OCI-LY1 (cell line): ENCODE measurements at regions not wholly inside any gene's neighbourhood (a gene's known extent, or its start where the extent isn't known, plus 50 kb on each side); places are given as distances from the start of the nearest gene placed in this dataset.

Experiments
- H2AFZ ChIP-seq: fragments of 200-600 bp; sonication (generic), shearing (Covaris generic); 2 replicates; pipeline ENCODE4 v1.6.0; 2014; ENCODE audit warnings: antibody characterized with exemption, mild to moderate bottlenecking, low read length
- H3F3A ChIP-seq: fragments of 200-600 bp; sonication (generic), shearing (Covaris generic); 2 replicates; pipeline ENCODE4 v1.6.0; 2014; ENCODE audit warnings: mild to moderate bottlenecking, antibody characterized with exemption, low read length, moderate library complexity; ENCODE audit not compliant: insufficient read depth
- H3K27ac ChIP-seq: fragments of 200-600 bp; sonication (generic); 2 replicates; pipeline ENCODE4 v1.5.1; 2014; ENCODE audit warnings: low read length, mixed run types, mild to moderate bottlenecking, low read depth; ENCODE audit not compliant: poor library complexity, severe bottlenecking
- H3K27me3 ChIP-seq: fragments of 200-600 bp; sonication (generic); 2 replicates; pipeline ENCODE4 v1.6.0; 2014; ENCODE audit warnings: antibody characterized with exemption, mild to moderate bottlenecking, low read length, moderate library complexity; ENCODE audit not compliant: insufficient read depth
- H3K36me3 ChIP-seq: fragments of 200-600 bp; sonication (generic); 2 replicates; pipeline ENCODE4 v1.6.1; 2014; ENCODE audit warnings: mild to moderate bottlenecking, antibody characterized with exemption, low read length, moderate library complexity, mixed read lengths; ENCODE audit not compliant: insufficient read depth
- H3K4me1 ChIP-seq: fragments of 200-600 bp; sonication (generic); 2 replicates; pipeline ENCODE4 v1.5.1; 2014; ENCODE audit warnings: mild to moderate bottlenecking, low read length, moderate library complexity; ENCODE audit not compliant: insufficient read depth, severe bottlenecking
- H3K4me2 ChIP-seq: fragments of 200-600 bp; sonication (generic), shearing (Covaris generic); 2 replicates; pipeline ENCODE4 v1.6.1; 2014; ENCODE audit warnings: low read length
- H3K4me3 ChIP-seq: fragments of 200-600 bp; sonication (generic); 2 replicates; pipeline ENCODE4 v1.5.1; 2014; ENCODE audit warnings: low read length, low read depth, mild to moderate bottlenecking, mixed read lengths; ENCODE audit not compliant: poor library complexity, severe bottlenecking
- H3K79me2 ChIP-seq: fragments of 200-600 bp; shearing (Covaris generic); 2 replicates; pipeline ENCODE4 v1.6.1; 2016; ENCODE audit warnings: mixed run types, low read length, mixed read lengths; ENCODE audit not compliant: insufficient read depth
- H3K9ac ChIP-seq: fragments of 200-600 bp; sonication (generic), shearing (Covaris generic); 2 replicates; pipeline ENCODE4 v1.6.1; 2014; ENCODE audit warnings: mild to moderate bottlenecking, low read length, mixed read lengths
- H3K9me2 ChIP-seq: fragments of 200-600 bp; sonication (generic), shearing (Covaris generic); 2 replicates; pipeline ENCODE4 v1.6.1; 2014; ENCODE audit warnings: low read depth, mild to moderate bottlenecking, low read length, mixed read lengths
- H3K9me3 ChIP-seq: fragments of 200-600 bp; shearing (Covaris generic); 2 replicates; pipeline ENCODE4 v1.6.1; 2014; ENCODE audit warnings: low read length, mixed read lengths
- H4K20me1 ChIP-seq: fragments of 200-600 bp; sonication (generic), shearing (Covaris generic); 2 replicates; pipeline ENCODE4 v1.6.0; 2016; ENCODE audit warnings: mild to moderate bottlenecking, low read length; ENCODE audit not compliant: insufficient read depth
- EZH2 ChIP-seq: fragments of 200-600 bp; sonication (generic), shearing (Covaris generic); IDR thresholded peaks from 2 replicates; pipeline ENCODE4 v1.8.0; 2017; ENCODE audit warnings: borderline replicate concordance, mixed run types, mild to moderate bottlenecking, antibody characterized with exemption, low read length, moderate library complexity, mixed read lengths
- TF ChIP-seq, protein P1 (sequence below): fragments of 200-600 bp; sonication (generic), shearing (Covaris generic); IDR thresholded peaks from 2 replicates; pipeline ENCODE4 v1.5.1; 2017; ENCODE audit warnings: mild to moderate bottlenecking, antibody characterized with exemption, low read length, moderate library complexity, mixed read lengths

GRCh38 chr11:37642296-37642695 is 1044.3 kb upstream of the RAG2 start:
- no peak overlapping the region for H3K9ac ChIP-seq
- no peaks in the 10 kb centered on the region for H3K9me3 ChIP-seq
- no peak overlapping the region for H3K27ac ChIP-seq
- H3K27me3 ChIP-seq: no peaks in the 10 kb centered on the region
- H2AFZ ChIP-seq: no peak overlapping the region
- H3K4me1 ChIP-seq: no peaks in the 10 kb centered on the region
- H3K4me3 ChIP-seq: no peak overlapping the region
- H3K4me2 ChIP-seq: no peak overlapping the region
- no peak for TF ChIP-seq EZH2
- TF ChIP-seq, protein P1, sequence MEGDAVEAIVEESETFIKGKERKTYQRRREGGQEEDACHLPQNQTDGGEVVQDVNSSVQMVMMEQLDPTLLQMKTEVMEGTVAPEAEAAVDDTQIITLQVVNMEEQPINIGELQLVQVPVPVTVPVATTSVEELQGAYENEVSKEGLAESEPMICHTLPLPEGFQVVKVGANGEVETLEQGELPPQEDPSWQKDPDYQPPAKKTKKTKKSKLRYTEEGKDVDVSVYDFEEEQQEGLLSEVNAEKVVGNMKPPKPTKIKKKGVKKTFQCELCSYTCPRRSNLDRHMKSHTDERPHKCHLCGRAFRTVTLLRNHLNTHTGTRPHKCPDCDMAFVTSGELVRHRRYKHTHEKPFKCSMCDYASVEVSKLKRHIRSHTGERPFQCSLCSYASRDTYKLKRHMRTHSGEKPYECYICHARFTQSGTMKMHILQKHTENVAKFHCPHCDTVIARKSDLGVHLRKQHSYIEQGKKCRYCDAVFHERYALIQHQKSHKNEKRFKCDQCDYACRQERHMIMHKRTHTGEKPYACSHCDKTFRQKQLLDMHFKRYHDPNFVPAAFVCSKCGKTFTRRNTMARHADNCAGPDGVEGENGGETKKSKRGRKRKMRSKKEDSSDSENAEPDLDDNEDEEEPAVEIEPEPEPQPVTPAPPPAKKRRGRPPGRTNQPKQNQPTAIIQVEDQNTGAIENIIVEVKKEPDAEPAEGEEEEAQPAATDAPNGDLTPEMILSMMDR: no peak
- no peaks in the 10 kb centered on the region for H3F3A ChIP-seq
- no peaks in the 10 kb centered on the region for H3K9me2 ChIP-seq
- no peaks in the 10 kb centered on the region for H3K36me3 ChIP-seq
- H3K79me2 ChIP-seq: no peaks in the 10 kb centered on the region
- no peaks in the 10 kb centered on the region for H4K20me1 ChIP-seq

- H3K9ac ChIP-seq: no peak overlapping the region
- no peak overlapping the region for H3K4me3 ChIP-seq
- H3K9me3 ChIP-seq: no peaks in the 10 kb centered on the region
- no peaks in the 10 kb centered on the region for H3K36me3 ChIP-seq
- no peaks in the 10 kb centered on the region for H3K27me3 ChIP-seq
- no peak for TF ChIP-seq EZH2
- TF ChIP-seq, protein P1: no peak
- no peaks in the 10 kb centered on the region for H3K79me2 ChIP-seq
- no peaks in the 10 kb centered on the region for H3K9me2 ChIP-seq
- no peaks in the 10 kb centered on the region for H3F3A ChIP-seq
- no peak overlapping the region for H3K4me2 ChIP-seq
- no peaks in the 10 kb centered on the region for H4K20me1 ChIP-seq
- no peaks in the 10 kb centered on the region for H3K4me1 ChIP-seq
- H2AFZ ChIP-seq: no peak overlapping the region
- H3K27ac ChIP-seq: no peak overlapping the region
Observed at GRCh38 chr11:37632748-37633147, 1034.7 kb upstream of the RAG2 start.

GRCh38 chr11:37630866-37631265 is 1032.8 kb upstream of the RAG2 start:
- H3K4me1 ChIP-seq: no peaks in the 10 kb centered on the region
- no peak overlapping the region for H3K9ac ChIP-seq
- no peak overlapping the region for H3K4me2 ChIP-seq
- no peak overlapping the region for H3K27ac ChIP-seq
- no peaks in the 10 kb centered on the region for H3K36me3 ChIP-seq
- no peaks in the 10 kb centered on the region for H3K9me3 ChIP-seq
- H3K4me3 ChIP-seq: no peak overlapping the region
- H2AFZ ChIP-seq: no peak overlapping the region
- TF ChIP-seq, protein P1: no peak
- no peak for TF ChIP-seq EZH2
- H3F3A ChIP-seq: no peaks in the 10 kb centered on the region
- H3K27me3 ChIP-seq: no peaks in the 10 kb centered on the region
- H3K9me2 ChIP-seq: no peaks in the 10 kb centered on the region
- no peaks in the 10 kb centered on the region for H3K79me2 ChIP-seq
- H4K20me1 ChIP-seq: no peaks in the 10 kb centered on the region
